ENCODE measurements at regions not wholly inside any gene's neighbourhood (a gene's known extent, or its start where the extent isn't known, plus 50 kb on each side); places are given as distances from the start of the nearest gene placed in this dataset.

GRCh38 chr3:95627697-95628096 lies 1186.7 kb upstream of the EPHA6 start:
- TF ChIP-seq EZH2phosphoT487 (conservative IDR thresholded peaks at IDR 0.05; ENCODE audit: low read length) = no peak
- TF ChIP-seq, protein P1, sequence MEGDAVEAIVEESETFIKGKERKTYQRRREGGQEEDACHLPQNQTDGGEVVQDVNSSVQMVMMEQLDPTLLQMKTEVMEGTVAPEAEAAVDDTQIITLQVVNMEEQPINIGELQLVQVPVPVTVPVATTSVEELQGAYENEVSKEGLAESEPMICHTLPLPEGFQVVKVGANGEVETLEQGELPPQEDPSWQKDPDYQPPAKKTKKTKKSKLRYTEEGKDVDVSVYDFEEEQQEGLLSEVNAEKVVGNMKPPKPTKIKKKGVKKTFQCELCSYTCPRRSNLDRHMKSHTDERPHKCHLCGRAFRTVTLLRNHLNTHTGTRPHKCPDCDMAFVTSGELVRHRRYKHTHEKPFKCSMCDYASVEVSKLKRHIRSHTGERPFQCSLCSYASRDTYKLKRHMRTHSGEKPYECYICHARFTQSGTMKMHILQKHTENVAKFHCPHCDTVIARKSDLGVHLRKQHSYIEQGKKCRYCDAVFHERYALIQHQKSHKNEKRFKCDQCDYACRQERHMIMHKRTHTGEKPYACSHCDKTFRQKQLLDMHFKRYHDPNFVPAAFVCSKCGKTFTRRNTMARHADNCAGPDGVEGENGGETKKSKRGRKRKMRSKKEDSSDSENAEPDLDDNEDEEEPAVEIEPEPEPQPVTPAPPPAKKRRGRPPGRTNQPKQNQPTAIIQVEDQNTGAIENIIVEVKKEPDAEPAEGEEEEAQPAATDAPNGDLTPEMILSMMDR (IDR thresholded peaks at IDR 0.05; ENCODE audit: insufficient read depth, low read length, poor library complexity, severe bottlenecking) = no peak
- H3K36me3 ChIP-seq (ENCODE audit: low read length) = no peaks in the 10 kb centered on the region
- H4K20me1 ChIP-seq (ENCODE audit: low read depth, low read length) = no peaks in the 10 kb centered on the region
- no peak overlapping the region for H3K4me3 ChIP-seq (ENCODE audit: insufficient read depth, low read length, poor library complexity, severe bottlenecking)
- no peaks in the 10 kb centered on the region for H3F3A ChIP-seq (ENCODE audit: insufficient read depth)
- H3K9me2 ChIP-seq (replicated peaks; ENCODE audit: insufficient read depth, low read length) = no peaks in the 10 kb centered on the region
- H3K9ac ChIP-seq (ENCODE audit: low read length) = no peak overlapping the region
- no peaks in the 10 kb centered on the region for H3K27me3 ChIP-seq (ENCODE audit: low read length)
- H3K4me2 ChIP-seq (ENCODE audit: low read depth, low read length, poor library complexity, severe bottlenecking) = no peak overlapping the region
- no peak overlapping the region for H3K27ac ChIP-seq (ENCODE audit: low read depth, low read length)
- peaks cover 5% of the 10 kb centered on the region; the same call in 1 of the 2 replicates for H3K9me3 ChIP-seq (ENCODE audit: insufficient read depth, low read length)
- no peaks in the 10 kb centered on the region for H3K79me2 ChIP-seq (ENCODE audit: insufficient read depth, low read length)
- H2AFZ ChIP-seq (ENCODE audit: low read depth, low read length, severe bottlenecking) = peak overlapping the region; percentile 60

GRCh38 chr3:95629802-95630201 lies 1184.6 kb upstream of the EPHA6 start:
- Histone ChIP-seq H3K9ac (ENCODE audit: low read length) (no peak overlapping the region), H4K20me1 (ENCODE audit: low read depth, low read length) (no peaks in the 10 kb centered on the region), H3K4me2 (ENCODE audit: low read depth, low read length, poor library complexity, severe bottlenecking) (no peak overlapping the region), H3K27ac (ENCODE audit: low read depth, low read length) (no peak overlapping the region), H3F3A (ENCODE audit: insufficient read depth) (no peaks in the 10 kb centered on the region), H3K79me2 (ENCODE audit: insufficient read depth, low read length) (no peaks in the 10 kb centered on the region), H3K27me3 (ENCODE audit: low read length) (no peaks in the 10 kb centered on the region), H3K36me3 (ENCODE audit: low read length) (no peaks in the 10 kb centered on the region), H3K4me3 (ENCODE audit: insufficient read depth, low read length, poor library complexity, severe bottlenecking) (no peak overlapping the region), H3K9me2 (replicated peaks; ENCODE audit: insufficient read depth, low read length) (no peaks in the 10 kb centered on the region), H3K9me3 (ENCODE audit: insufficient read depth, low read length) (peaks cover 5% of the 10 kb centered on the region; the same call in 1 of the 2 replicates), H2AFZ (ENCODE audit: low read depth, low read length, severe bottlenecking) (no peak overlapping the region)
- TF ChIP-seq EZH2phosphoT487 (conservative IDR thresholded peaks at IDR 0.05; ENCODE audit: low read length) = no peak
- TF ChIP-seq, protein P1 (IDR thresholded peaks at IDR 0.05; ENCODE audit: insufficient read depth, low read length, poor library complexity, severe bottlenecking) = no peak

GRCh38 chr3:95645291-95645690 lies 1169.1 kb upstream of the EPHA6 start:
- 0 out of 2 replicates have a peak, but pooled peaks cover 4% of the 10 kb centered on the region for H3K9me3 ChIP-seq (ENCODE audit: insufficient read depth, low read length)
- H3K4me2 ChIP-seq (ENCODE audit: low read depth, low read length, poor library complexity, severe bottlenecking) = no peak overlapping the region
- no peaks in the 10 kb centered on the region for H3K9me2 ChIP-seq (replicated peaks; ENCODE audit: insufficient read depth, low read length)
- H4K20me1 ChIP-seq (ENCODE audit: low read depth, low read length) = no peaks in the 10 kb centered on the region
- H3K27ac ChIP-seq (ENCODE audit: low read depth, low read length) = no peak overlapping the region
- no peaks in the 10 kb centered on the region for H3K79me2 ChIP-seq (ENCODE audit: insufficient read depth, low read length)
- no peaks in the 10 kb centered on the region for H3K36me3 ChIP-seq (ENCODE audit: low read length)
- H2AFZ ChIP-seq (ENCODE audit: low read depth, low read length, severe bottlenecking) = no peak overlapping the region
- TF ChIP-seq EZH2phosphoT487 (conservative IDR thresholded peaks at IDR 0.05; ENCODE audit: low read length) = no peak
- TF ChIP-seq, protein P1 (IDR thresholded peaks at IDR 0.05; ENCODE audit: insufficient read depth, low read length, poor library complexity, severe bottlenecking) = no peak
- H3K9ac ChIP-seq (ENCODE audit: low read length) = no peak overlapping the region
- no peak overlapping the region for H3K4me3 ChIP-seq (ENCODE audit: insufficient read depth, low read length, poor library complexity, severe bottlenecking)
- H3F3A ChIP-seq (ENCODE audit: insufficient read depth) = no peaks in the 10 kb centered on the region
- H3K27me3 ChIP-seq (ENCODE audit: low read length) = no peaks in the 10 kb centered on the region
